Stomach (tissue), 4 donors: ENCODE measurements at regions not wholly inside any gene's neighbourhood (a gene's known extent, or its start where the extent isn't known, plus 50 kb on each side); places are given as distances from the start of the nearest gene placed in this dataset.

ENCODE experiments used
- CTCF ChIP-seq, 7 experiments: fragments of 450-650 bp in 4 of 7; fragments of 200-600 bp in 3 of 7; sonication (generic) in 3 of 7; IDR thresholded peaks; one replicate each; pipeline ENCODE4 v1.5.1; 2016 to 2019; ENCODE audit warnings: antibody characterized with exemption in 7 of 7, control low read depth in 2 of 7, mild to moderate bottlenecking in 1 of 7
- EP300 ChIP-seq: sonication (generic); formaldehyde crosslinking; IDR thresholded peaks from one replicate; pipeline ENCODE4 v1.6.1; 2017; ENCODE audit warnings: antibody characterized with exemption
- POLR2A ChIP-seq, 4 donors: fragments of 450-650 bp; IDR thresholded peaks; one replicate each; pipeline ENCODE4 v1.6.1; 2016; ENCODE audit warnings: antibody characterized with exemption in 4 of 4, control low read depth in 2 of 4, mild to moderate bottlenecking in 1 of 4, moderate library complexity in 1 of 4
- POLR2AphosphoS5 ChIP-seq, 3 donors: sonication (generic); formaldehyde crosslinking; IDR thresholded peaks; one replicate each; pipeline ENCODE4 v1.6.1; 2016; ENCODE audit warnings: antibody characterized with exemption in 3 of 3

- TF ChIP-seq CTCF (IDR thresholded peaks at IDR 0.05) = no peak
- TF ChIP-seq EP300 = no peak
- no peak for TF ChIP-seq POLR2AphosphoS5 (IDR thresholded peaks at IDR 0.05)
- no peak for TF ChIP-seq POLR2A (IDR thresholded peaks at IDR 0.05)
Observed at GRCh38 chr12:60174941-60175340, 579.1 kb downstream of the SLC16A7 start.
